Activated T-cell treated with anti-CD3 and anti-CD28 coated beads, Interleukin-2, amount 50 U/mL, for 4 hours (primary cell): ENCODE measurements at regions not wholly inside any gene's neighbourhood (a gene's known extent, or its start where the extent isn't known, plus 50 kb on each side); places are given as distances from the start of the nearest gene placed in this dataset.
"Not testable (repeated sequence)": the region's sequence is repeated elsewhere in the genome, so short reads cannot be mapped to it uniquely, and the experiment has no call there.

ENCODE experiments used
- ATAC-seq, 2 donors: fragments of 200-7000 bp; cut with Tn5 transposase; one replicate each; pipeline ENCODE4 v1.10.0; 2021
- DNase-seq: peaks from one replicate; pipeline ENCODE4 v3.0.0-alpha.2; 2020
- H3K27me3 Mint-ChIP-seq: one replicate; pipeline ENCODE4 v1.8.0; 2021; ENCODE audit warnings: low read depth, mixed read lengths
- H3K36me3 Mint-ChIP-seq: one replicate; pipeline ENCODE4 v1.8.0; 2022; ENCODE audit warnings: mixed read lengths; ENCODE audit not compliant: insufficient read depth
- H3K4me1 Mint-ChIP-seq: one replicate; pipeline ENCODE4 v1.8.0; 2021; ENCODE audit warnings: low read depth, mixed read lengths
- H3K4me3 Mint-ChIP-seq: one replicate; pipeline ENCODE4 v1.8.0; 2021; ENCODE audit warnings: mild to moderate bottlenecking, moderate library complexity, mixed read lengths
- H3K9me3 Mint-ChIP-seq: one replicate; pipeline ENCODE4 v1.8.0; 2021; ENCODE audit warnings: mixed read lengths

GRCh38 chr2:15755528-15755927 is 163.9 kb downstream of the DDX1 start:
- H3K4me3 Mint-ChIP-seq: no peak overlapping the region
- H3K36me3 Mint-ChIP-seq: no peaks in the 10 kb centered on the region
- no peak for ATAC-seq

GRCh38 chr2:15756011-15756550 is 164.4 kb downstream of the DDX1 start:
- Mint-ChIP-seq H3K4me3 (no peak overlapping the region), H3K36me3 (no peaks in the 10 kb centered on the region), H3K9me3 (no peaks in the 10 kb centered on the region), H3K27me3 (no peaks in the 10 kb centered on the region), H3K4me1 (no peaks in the 10 kb centered on the region)
- ATAC-seq: no peak
- no peak for DNase-seq

More at GRCh38 chr2:15755528-15755927, 163.9 kb downstream of the DDX1 start:
- DNase-seq: no peak
- Mint-ChIP-seq H3K9me3 (no peaks in the 10 kb centered on the region), H3K4me1 (no peaks in the 10 kb centered on the region), H3K27me3 (no peaks in the 10 kb centered on the region)

GRCh38 chr2:15756882-15757819 is 165.5 kb downstream of the DDX1 start:
- Mint-ChIP-seq H3K27me3 (no peaks in the 10 kb centered on the region), H3K4me1 (no peaks in the 10 kb centered on the region), H3K4me3 (no peak overlapping the region)

GRCh38 chr2:15757820-15758586 is 166.3 kb downstream of the DDX1 start:
- Mint-ChIP-seq H3K36me3 (no peaks in the 10 kb centered on the region), H3K4me3 (no peak overlapping the region), H3K9me3 (no peaks in the 10 kb centered on the region), H3K4me1 (no peaks in the 10 kb centered on the region), H3K27me3 (no peaks in the 10 kb centered on the region)
- DNase-seq (no peak), ATAC-seq (no peak)

More at GRCh38 chr2:15756882-15757819, 165.5 kb downstream of the DDX1 start:
- ATAC-seq (no peak), DNase-seq (no peak)
- no peaks in the 10 kb centered on the region for H3K36me3 Mint-ChIP-seq
- H3K9me3 Mint-ChIP-seq: no peaks in the 10 kb centered on the region

GRCh38 chr2:15758848-15759247 is 167.2 kb downstream of the DDX1 start:
- Mint-ChIP-seq H3K27me3 (no peaks in the 10 kb centered on the region), H3K4me1 (no peaks in the 10 kb centered on the region), H3K9me3 (no peaks in the 10 kb centered on the region), H3K4me3 (no peak overlapping the region), H3K36me3 (no peaks in the 10 kb centered on the region)
- ATAC-seq: no peak
- DNase-seq: no peak

GRCh38 chr2:15759385-15759784 is 167.7 kb downstream of the DDX1 start:
- H3K36me3 Mint-ChIP-seq: no peaks in the 10 kb centered on the region
- no peak for ATAC-seq
- no peaks in the 10 kb centered on the region for H3K4me1 Mint-ChIP-seq
- no peak for DNase-seq
- H3K27me3 Mint-ChIP-seq: no peaks in the 10 kb centered on the region
- H3K4me3 Mint-ChIP-seq: no peak overlapping the region
- no peaks in the 10 kb centered on the region for H3K9me3 Mint-ChIP-seq

GRCh38 chr2:15759791-15760190 is 168.1 kb downstream of the DDX1 start:
- H3K4me1 Mint-ChIP-seq, H3K36me3 Mint-ChIP-seq, DNase-seq, H3K9me3 Mint-ChIP-seq, H3K27me3 Mint-ChIP-seq, ATAC-seq, H3K4me3 Mint-ChIP-seq: not testable (repeated sequence)

GRCh38 chr2:15760232-15760910 is 168.7 kb downstream of the DDX1 start:
- DNase-seq (no peak), ATAC-seq (no peak)
- H3K36me3 Mint-ChIP-seq: no peaks in the 10 kb centered on the region
- H3K4me1 Mint-ChIP-seq: no peaks in the 10 kb centered on the region
- no peaks in the 10 kb centered on the region for H3K9me3 Mint-ChIP-seq
- H3K27me3 Mint-ChIP-seq: no peaks in the 10 kb centered on the region
- no peak overlapping the region for H3K4me3 Mint-ChIP-seq

GRCh38 chr2:15761056-15761455 is 169.4 kb downstream of the DDX1 start:
- no peaks in the 10 kb centered on the region for H3K36me3 Mint-ChIP-seq
- no peaks in the 10 kb centered on the region for H3K27me3 Mint-ChIP-seq
- H3K9me3 Mint-ChIP-seq: no peaks in the 10 kb centered on the region
- H3K4me3 Mint-ChIP-seq: no peak overlapping the region
- H3K4me1 Mint-ChIP-seq: no peaks in the 10 kb centered on the region
- ATAC-seq: no peak
- DNase-seq: no peak

GRCh38 chr2:15761910-15762309 is 170.2 kb downstream of the DDX1 start:
- H3K36me3 Mint-ChIP-seq: no peaks in the 10 kb centered on the region
- no peaks in the 10 kb centered on the region for H3K4me1 Mint-ChIP-seq
- ATAC-seq: no peak
- H3K4me3 Mint-ChIP-seq: no peak overlapping the region
- no peaks in the 10 kb centered on the region for H3K9me3 Mint-ChIP-seq
- no peaks in the 10 kb centered on the region for H3K27me3 Mint-ChIP-seq
- no peak for DNase-seq

GRCh38 chr2:15762449-15762848 is 170.8 kb downstream of the DDX1 start:
- DNase-seq: no peak
- no peak for ATAC-seq
- H3K4me1 Mint-ChIP-seq: no peaks in the 10 kb centered on the region
- H3K4me3 Mint-ChIP-seq: no peak overlapping the region
- H3K27me3 Mint-ChIP-seq: no peaks in the 10 kb centered on the region
- no peaks in the 10 kb centered on the region for H3K9me3 Mint-ChIP-seq
- no peaks in the 10 kb centered on the region for H3K36me3 Mint-ChIP-seq

GRCh38 chr2:15763106-15763821 is 171.6 kb downstream of the DDX1 start:
- Mint-ChIP-seq H3K4me3 (no peak overlapping the region), H3K27me3 (no peaks in the 10 kb centered on the region), H3K36me3 (no peaks in the 10 kb centered on the region), H3K4me1 (no peaks in the 10 kb centered on the region), H3K9me3 (no peaks in the 10 kb centered on the region)
- ATAC-seq: no peak
- DNase-seq: no peak

GRCh38 chr2:15763822-15764682 is 172.4 kb downstream of the DDX1 start:
- Mint-ChIP-seq H3K4me3 (no peak overlapping the region), H3K36me3 (no peaks in the 10 kb centered on the region), H3K27me3 (no peaks in the 10 kb centered on the region), H3K9me3 (no peaks in the 10 kb centered on the region), H3K4me1 (no peaks in the 10 kb centered on the region)
- ATAC-seq (no peak), DNase-seq (no peak)
